SK-N-MC (cell line): ENCODE measurements at regions not wholly inside any gene's neighbourhood (a gene's known extent, or its start where the extent isn't known, plus 50 kb on each side); places are given as distances from the start of the nearest gene placed in this dataset.
"Not testable (repeated sequence)": the region's sequence is repeated elsewhere in the genome, so short reads cannot be mapped to it uniquely, and the experiment has no call there.

Source experiments
- DNase-seq: peaks from one replicate; pipeline ENCODE4 v3.0.0-alpha.2; 2011; ENCODE audit warnings: low read depth, low spot score
- H3K27ac ChIP-seq: fragments of 200-600 bp; sonication (generic); 2 replicates; pipeline ENCODE4 v1.5.1; 2016; ENCODE audit warnings: mixed run types
- H3K36me3 ChIP-seq: fragments of 200-600 bp; sonication (generic); 2 replicates; pipeline ENCODE4 v1.6.1; 2017; ENCODE audit warnings: antibody characterized with exemption, low read length, mixed read lengths; ENCODE audit not compliant: insufficient read depth
- H3K4me3 ChIP-seq: fragments of 200-600 bp; sonication (generic); 2 replicates; pipeline ENCODE4 v1.5.1; 2016
- H3K9ac ChIP-seq: fragments of 200-600 bp; sonication (generic); 2 replicates; pipeline ENCODE4 v1.8.0; 2017; ENCODE audit warnings: mixed run types, mixed read lengths; ENCODE audit not compliant: insufficient read length
- H3K9me3 ChIP-seq: fragments of 200-600 bp; sonication (generic); 2 replicates; pipeline ENCODE4 v1.6.1; 2017; ENCODE audit warnings: low read depth, mild to moderate bottlenecking, antibody characterized with exemption, low read length, moderate library complexity, mixed read lengths
- EZH2 ChIP-seq: fragments of 200-600 bp; sonication (generic); IDR thresholded peaks from one replicate; pipeline ENCODE4 v1.6.1; 2017; ENCODE audit warnings: antibody characterized with exemption
- FOXP2 ChIP-seq: optimal IDR thresholded peaks from 2 replicates; pipeline ENCODE3; 2011; ENCODE audit warnings: mild to moderate bottlenecking, moderate library complexity; ENCODE audit not compliant: insufficient read depth; ENCODE audit errors: extremely low read length, control extremely low read depth
- POLR2AphosphoS5 ChIP-seq: IDR thresholded peaks from 2 replicates; pipeline ENCODE4 v1.6.1; 2012; ENCODE audit warnings: mild to moderate bottlenecking, low read depth, low read length, borderline replicate concordance

DNA sequence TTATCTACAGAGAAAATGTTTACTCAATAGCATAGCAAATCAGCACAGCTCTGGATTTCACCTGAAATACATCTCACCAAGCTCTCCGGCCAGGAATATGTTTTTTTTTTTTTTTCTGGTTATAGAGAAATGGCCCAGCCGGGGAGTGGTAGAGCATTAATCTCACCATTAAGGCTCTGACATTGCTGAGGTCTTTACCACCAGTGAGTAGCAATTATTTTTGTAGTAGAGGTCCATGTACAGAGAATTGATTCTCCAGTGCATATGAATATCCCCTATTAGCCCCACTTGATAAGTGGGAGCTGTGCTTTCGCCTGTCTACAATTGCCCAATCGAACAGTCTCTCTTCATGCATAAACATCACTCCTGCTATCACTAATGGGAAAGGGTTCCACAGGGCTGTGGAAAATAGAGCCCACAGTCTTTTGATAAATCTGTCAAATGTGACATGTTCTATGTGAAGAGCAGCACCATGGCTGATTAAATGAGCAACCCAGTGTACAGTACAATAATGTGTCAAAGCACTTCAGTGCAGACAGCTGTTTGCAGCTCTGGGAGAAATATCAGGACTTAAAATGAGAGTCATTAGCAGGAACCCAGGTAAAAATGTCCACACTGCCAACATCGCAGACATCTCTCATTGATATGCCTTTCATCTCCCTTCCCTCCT lies 227.1 kb upstream of the ID4 start:
- Histone ChIP-seq H3K9me3 (no peaks in the 10 kb centered on the region), H3K27ac (no peak overlapping the region), H3K4me3 (no peak overlapping the region), H3K36me3 (no peaks in the 10 kb centered on the region), H3K9ac (no peak overlapping the region)
- TF ChIP-seq EZH2 (no peak), FOXP2 (no peak), POLR2AphosphoS5 (no peak)
- no peak for DNase-seq

DNA sequence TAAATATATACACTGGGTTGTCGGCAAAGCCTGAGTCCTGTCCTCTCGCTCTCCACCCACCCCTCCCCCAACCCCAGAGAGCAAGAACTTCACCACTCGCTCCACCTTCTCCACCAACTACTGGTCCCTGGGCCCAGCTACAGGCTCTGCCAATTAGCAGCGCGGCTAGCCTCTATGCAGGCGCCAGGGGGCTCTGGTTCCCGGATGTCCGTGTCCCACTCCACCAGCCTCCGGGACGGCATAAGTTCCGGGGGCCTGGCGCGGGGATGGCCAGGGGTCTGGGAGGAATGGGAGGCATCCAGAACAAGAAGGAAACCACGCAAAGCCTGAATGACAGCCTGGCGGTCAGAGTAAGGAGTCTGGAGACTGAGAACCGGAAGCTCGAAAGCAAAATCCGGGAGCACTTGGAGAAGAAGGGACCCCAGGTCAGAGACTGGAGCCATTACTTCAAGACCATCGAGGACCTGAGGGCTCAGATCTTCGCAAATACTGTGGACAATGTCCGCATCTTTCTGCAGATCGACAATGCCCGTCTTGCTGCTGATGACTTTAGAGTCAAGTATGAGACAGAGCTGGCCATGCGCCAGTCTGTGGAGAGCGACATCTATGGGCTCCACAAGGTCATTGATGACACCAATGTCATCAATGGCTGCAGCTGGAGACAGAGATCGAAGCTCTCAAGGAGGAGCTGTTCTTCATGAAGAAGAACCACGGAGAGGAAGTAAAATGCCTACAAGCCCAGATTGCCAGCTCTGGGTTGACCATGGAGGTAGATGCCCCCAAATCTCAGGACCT lies 224.3 kb upstream of the ID4 start:
- H3K9ac ChIP-seq, H3K9me3 ChIP-seq, H3K4me3 ChIP-seq, DNase-seq, H3K36me3 ChIP-seq, H3K27ac ChIP-seq: not testable (repeated sequence)

DNA sequence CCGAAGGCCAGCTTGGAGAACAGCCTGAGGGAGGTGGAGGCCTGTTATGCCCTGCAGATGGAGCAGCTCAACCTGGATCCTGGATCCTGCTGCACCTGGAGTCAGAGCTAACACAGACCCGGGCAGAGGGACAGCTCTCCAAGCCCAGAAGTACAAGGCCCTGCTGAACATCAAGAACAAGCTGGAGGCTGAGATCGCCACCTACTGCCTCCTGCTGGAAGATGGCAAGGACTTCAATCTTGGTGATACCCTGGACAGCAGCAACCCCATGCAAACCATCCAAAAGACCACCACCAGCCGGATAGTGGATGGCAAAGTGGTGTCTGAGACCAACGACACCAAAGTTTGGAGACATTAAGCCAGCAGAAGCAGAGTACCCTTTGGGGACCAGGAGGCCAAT lies 223.5 kb upstream of the ID4 start:
- Histone ChIP-seq H3K4me3 (no peak overlapping the region), H3K36me3 (no peaks in the 10 kb centered on the region), H3K27ac (no peak overlapping the region), H3K9ac (no peak overlapping the region), H3K9me3 (no peaks in the 10 kb centered on the region)
- TF ChIP-seq POLR2AphosphoS5: no peak
- TF ChIP-seq FOXP2: no peak
- no peak for TF ChIP-seq EZH2
- DNase-seq: no peak

DNA sequence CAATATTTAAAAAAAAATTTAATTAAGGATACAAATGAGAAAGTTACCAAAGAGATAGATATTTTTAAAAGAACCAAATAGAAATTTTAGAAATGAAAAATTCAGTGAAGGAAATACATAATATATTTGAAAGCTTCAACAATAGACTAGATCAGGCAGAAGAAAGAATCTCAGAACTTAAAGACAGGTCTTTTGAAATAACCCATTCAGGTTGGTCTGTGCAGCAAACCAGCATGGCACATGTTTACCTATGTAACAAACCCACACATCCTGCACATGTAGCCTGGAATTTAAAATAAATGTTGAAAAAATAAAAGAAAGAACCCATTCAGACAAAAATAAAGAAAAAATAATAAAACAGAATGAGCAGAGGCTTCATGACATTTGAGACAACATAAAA lies 221.1 kb upstream of the ID4 start:
- TF ChIP-seq POLR2AphosphoS5: no peak
- TF ChIP-seq EZH2: no peak
- no peak for TF ChIP-seq FOXP2
- DNase-seq: no peak
- no peak overlapping the region for H3K9ac ChIP-seq
- no peaks in the 10 kb centered on the region for H3K36me3 ChIP-seq
- no peak overlapping the region for H3K4me3 ChIP-seq
- no peak overlapping the region for H3K27ac ChIP-seq
- no peaks in the 10 kb centered on the region for H3K9me3 ChIP-seq

DNA sequence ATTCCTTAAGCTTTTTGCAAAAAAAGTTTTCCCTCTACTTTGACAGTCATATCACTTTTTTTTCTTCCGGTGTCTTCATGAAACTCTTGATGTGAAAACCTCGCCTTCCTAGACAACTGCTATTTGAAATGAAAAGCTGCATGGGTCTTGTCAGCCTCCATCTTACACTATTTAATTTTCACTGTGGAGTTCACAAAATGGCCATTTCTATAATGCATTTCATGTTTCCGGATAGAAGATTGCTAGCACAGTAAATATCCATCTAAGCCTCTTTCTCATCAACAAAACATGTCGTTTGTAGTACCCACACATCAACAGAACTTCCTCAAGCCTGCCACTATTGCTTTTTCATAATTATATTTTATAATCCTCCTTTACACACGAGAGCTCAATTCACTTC lies 204.9 kb upstream of the ID4 start:
- no peaks in the 10 kb centered on the region for H3K9me3 ChIP-seq
- peak overlapping the region; percentile 93 for H3K27ac ChIP-seq
- no peak for TF ChIP-seq POLR2AphosphoS5
- TF ChIP-seq FOXP2: no peak
- TF ChIP-seq EZH2: no peak
- no peaks in the 10 kb centered on the region for H3K36me3 ChIP-seq
- H3K4me3 ChIP-seq: peak overlapping the region; percentile 67
- peak; percentile 85 for DNase-seq
- peak overlapping the region; percentile 45 for H3K9ac ChIP-seq

DNA sequence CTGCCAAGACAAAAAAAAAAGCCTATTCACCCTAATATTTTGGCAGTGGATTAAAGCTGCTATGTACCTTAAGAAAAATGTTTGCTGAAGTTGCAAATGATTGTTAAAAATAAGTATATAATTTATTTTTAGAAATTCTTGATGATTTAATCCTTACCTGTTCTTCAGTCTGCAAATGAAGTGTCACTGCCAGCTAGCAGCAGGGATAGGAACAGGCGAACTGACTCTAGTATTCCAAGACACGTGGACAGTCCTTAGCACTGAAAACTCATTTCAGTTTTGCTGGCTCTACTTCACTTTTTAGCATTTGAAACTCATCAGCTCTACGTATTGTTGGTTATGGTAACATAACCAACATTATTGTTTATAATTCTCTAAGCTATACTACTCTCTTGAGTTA lies 204.4 kb upstream of the ID4 start:
- Histone ChIP-seq H3K36me3 (no peaks in the 10 kb centered on the region), H3K4me3 (peak overlapping the region; percentile 67), H3K9ac (peak overlapping the region; percentile 45), H3K27ac (peak overlapping the region; percentile 93), H3K9me3 (no peaks in the 10 kb centered on the region)
- no peak for DNase-seq
- no peak for TF ChIP-seq POLR2AphosphoS5
- no peak for TF ChIP-seq FOXP2
- no peak for TF ChIP-seq EZH2

DNA sequence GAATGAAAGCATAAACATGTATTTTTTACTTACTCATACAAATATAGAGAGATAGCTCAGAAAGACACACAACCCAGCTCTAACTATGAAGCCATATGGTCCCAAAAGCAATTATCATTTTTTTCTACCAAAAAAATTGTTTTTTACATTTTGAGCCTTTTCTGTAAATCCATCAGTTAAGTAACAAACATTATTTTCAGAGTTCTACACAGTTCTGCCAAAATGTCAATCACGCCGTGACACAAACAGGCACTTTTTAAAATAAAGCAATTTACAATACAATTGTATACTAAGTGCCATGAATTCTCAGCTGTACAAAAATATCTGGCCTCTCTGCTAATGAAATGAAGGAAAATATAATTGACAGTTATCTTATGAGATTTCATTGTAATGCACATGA lies 201.4 kb upstream of the ID4 start:
- H3K9me3 ChIP-seq: no peaks in the 10 kb centered on the region
- H3K27ac ChIP-seq: peak overlapping the region; percentile 85
- no peak overlapping the region for H3K4me3 ChIP-seq
- DNase-seq: no peak
- H3K9ac ChIP-seq: peak overlapping the region; percentile 22
- H3K36me3 ChIP-seq: no peaks in the 10 kb centered on the region
- TF ChIP-seq EZH2: no peak
- no peak for TF ChIP-seq POLR2AphosphoS5
- TF ChIP-seq FOXP2: no peak

DNA sequence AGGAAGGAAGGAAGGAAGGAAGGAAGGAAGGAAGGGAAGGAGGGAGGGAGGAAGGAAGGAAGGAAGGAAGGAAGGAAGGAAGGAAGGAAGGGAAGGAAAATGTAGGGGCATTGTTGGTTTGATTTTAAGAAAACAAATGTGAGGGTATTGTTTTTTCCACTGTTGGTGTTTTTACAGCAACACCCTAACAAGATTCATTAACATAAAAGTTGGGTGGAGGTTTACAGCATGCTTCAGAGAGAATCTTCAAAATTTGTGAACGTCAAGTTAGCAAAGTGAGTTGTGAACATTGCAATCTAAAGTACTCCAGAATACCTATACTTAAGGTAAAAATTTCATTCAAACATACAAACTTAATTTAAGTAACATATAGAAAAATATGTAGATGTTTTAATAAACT lies 200.2 kb upstream of the ID4 start:
- Histone ChIP-seq H3K9me3 (no peaks in the 10 kb centered on the region), H3K36me3 (no peaks in the 10 kb centered on the region), H3K27ac (peak overlapping the region; percentile 91), H3K4me3 (no peak overlapping the region), H3K9ac (no peak overlapping the region)
- TF ChIP-seq FOXP2: no peak
- no peak; the same call in 1 of the 2 replicates for TF ChIP-seq POLR2AphosphoS5
- TF ChIP-seq EZH2: no peak
- DNase-seq: peak; percentile 74

DNA sequence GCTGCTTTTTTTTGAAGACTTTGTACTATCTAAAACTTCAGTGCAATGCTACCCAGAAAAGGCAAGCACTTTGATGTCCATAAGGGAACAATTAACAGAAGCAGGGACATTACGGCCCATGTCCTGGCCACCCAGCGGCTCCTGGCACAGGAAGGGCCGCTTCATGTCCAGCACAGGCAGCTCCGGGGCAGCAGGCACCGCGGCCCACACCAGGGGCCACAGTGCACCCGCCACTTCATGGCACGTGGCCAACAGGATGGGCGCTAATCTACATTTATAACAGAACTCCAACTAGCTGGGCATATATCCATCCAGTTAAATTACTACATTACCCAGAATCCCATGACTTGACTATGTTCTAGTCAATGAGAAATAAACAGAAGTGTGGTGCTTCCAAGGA lies 198.2 kb upstream of the ID4 start:
- Histone ChIP-seq H3K9me3 (no peaks in the 10 kb centered on the region), H3K27ac (no peak overlapping the region), H3K9ac (no peak overlapping the region), H3K36me3 (no peaks in the 10 kb centered on the region), H3K4me3 (no peak overlapping the region)
- no peak for DNase-seq
- TF ChIP-seq EZH2 (no peak), POLR2AphosphoS5 (no peak), FOXP2 (no peak)
